CD4-positive, alpha-beta memory T cell (primary cell): ENCODE measurements at regions not wholly inside any gene's neighbourhood (a gene's known extent, or its start where the extent isn't known, plus 50 kb on each side); places are given as distances from the start of the nearest gene placed in this dataset.

Source experiments
- CTCF ChIA-PET: fragments of 350-600 bp; sonication (Branson Sonifier 250); formaldehyde crosslinking; loops from one replicate; lab custom pipeline; 2021; ENCODE audit warnings: inconsistent platforms; ENCODE audit not compliant: partially characterized antibody; lab: Charles Lee
- POLR2A ChIA-PET: fragments of 350-600 bp; sonication (Branson Sonifier 250); formaldehyde crosslinking; loops from one replicate; lab custom pipeline; 2021; ENCODE audit not compliant: partially characterized antibody; lab: Charles Lee
- DNase-seq, 5 donors: peaks; one replicate each; pipeline versions ENCODE4 v3.0.0 to v3.0.0-alpha.2; 2020 to 2022; ENCODE audit warnings: mixed read lengths in 1 of 5
- H3K27ac ChIP-seq: one replicate; pipeline ENCODE4 v1.7.0; 2013; ENCODE audit warnings: low read depth, low read length
- H3K27me3 ChIP-seq: 2 replicates; pipeline ENCODE4 v1.7.0; 2013; ENCODE audit warnings: mild to moderate bottlenecking, low read length, moderate library complexity; ENCODE audit not compliant: insufficient read depth
- H3K36me3 ChIP-seq: 2 replicates; pipeline ENCODE4 v1.7.0; 2013; ENCODE audit warnings: mild to moderate bottlenecking, low read length, moderate library complexity; ENCODE audit not compliant: insufficient read depth
- H3K4me1 ChIP-seq: 2 replicates; pipeline ENCODE4 v1.7.0; 2013; ENCODE audit warnings: mild to moderate bottlenecking, low read length, moderate library complexity; ENCODE audit not compliant: insufficient read depth
- H3K4me3 ChIP-seq, 2 donors: one replicate each; pipeline ENCODE4 v1.7.0; 2013; ENCODE audit warnings: low read length in 2 of 2, mild to moderate bottlenecking in 1 of 2
- H3K9me3 ChIP-seq, 2 donors: one replicate each; pipeline ENCODE4 v1.7.0; 2013; ENCODE audit warnings: low read length in 2 of 2, control low read depth in 1 of 2; ENCODE audit not compliant: control insufficient read depth in 1 of 2
- H3K27ac Mint-ChIP-seq, 7 donors: one replicate each; pipeline ENCODE4 v1.8.0; 2020 to 2021; ENCODE audit warnings: mixed read lengths in 7 of 7, mild to moderate bottlenecking in 6 of 7, inconsistent platforms in 3 of 7, moderate library complexity in 3 of 7
- H3K27me3 Mint-ChIP-seq, 2 donors: one replicate each; pipeline ENCODE4 v1.8.0; 2020 to 2021; ENCODE audit warnings: mixed read lengths in 2 of 2
- H3K36me3 Mint-ChIP-seq, 2 donors: one replicate each; pipeline ENCODE4 v1.8.0; 2020 to 2021; ENCODE audit warnings: mixed read lengths in 2 of 2, inconsistent platforms in 1 of 2, mild to moderate bottlenecking in 1 of 2
- H3K4me1 Mint-ChIP-seq, 4 donors: one replicate each; pipeline ENCODE4 v1.8.0; 2020 to 2021; ENCODE audit warnings: mixed read lengths in 4 of 4, mild to moderate bottlenecking in 1 of 4
- H3K4me3 Mint-ChIP-seq, 8 donors: one replicate each; pipeline ENCODE4 v1.8.0; 2020 to 2021; ENCODE audit warnings: mixed read lengths in 8 of 8, mild to moderate bottlenecking in 7 of 8, moderate library complexity in 6 of 8, inconsistent platforms in 3 of 8
- H3K9me3 Mint-ChIP-seq, 8 donors: one replicate each; pipeline ENCODE4 v1.8.0; 2020 to 2021; ENCODE audit warnings: mixed read lengths in 8 of 8, mild to moderate bottlenecking in 5 of 8, inconsistent platforms in 3 of 8, moderate library complexity in 1 of 8
- intact Hi-C: fragments of 100-400 bp; cut with micrococcal nuclease; formaldehyde crosslinking; loops from one replicate; pipeline ENCODE4 v1.15.1; 2023

DNA sequence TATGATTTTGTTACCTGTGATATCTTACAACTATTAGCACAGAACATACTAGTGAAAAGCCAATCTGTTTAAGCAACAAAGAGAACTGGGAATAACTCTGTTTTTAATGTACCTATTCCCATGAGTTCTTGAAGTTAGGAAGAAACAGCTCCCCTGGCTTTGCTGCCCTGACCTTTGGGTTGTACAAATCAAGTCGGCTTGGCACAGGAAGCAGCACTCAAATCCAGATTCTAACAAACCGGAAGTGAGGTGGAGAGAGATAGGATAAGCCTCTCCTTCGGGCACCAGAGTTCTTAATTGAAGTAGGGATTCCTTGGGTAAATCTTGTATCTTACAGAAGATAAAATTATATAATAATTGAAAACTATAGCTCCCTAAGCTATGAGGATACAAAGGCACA, 144.8 kb upstream of the CPEB2 start:
- Mint-ChIP-seq H3K9me3 (peaks cover 0 to 2% (median 0%) of the 10 kb centered on the region in 8 donors), H3K36me3 (no peaks in the 10 kb centered on the region), H3K4me3 (no peak overlapping the region), H3K4me1 (no peaks in the 10 kb centered on the region), H3K27ac (no peak overlapping the region), H3K27me3 (peaks cover 4 to 5% of the 10 kb centered on the region in 2 donors)
- POLR2A ChIA-PET, result no interaction called here
- H3K27ac ChIP-seq, result no peak overlapping the region
- CTCF ChIA-PET, result no interaction called here
- H3K36me3 ChIP-seq, result no peaks in the 10 kb centered on the region
- H3K27me3 ChIP-seq, result no peaks in the 10 kb centered on the region
- no peaks in the 10 kb centered on the region for H3K9me3 ChIP-seq
- no peaks in the 10 kb centered on the region for H3K4me1 ChIP-seq
- no peak overlapping the region for H3K4me3 ChIP-seq
- DNase-seq, result no peak
- intact Hi-C loops, result no loop called here

DNA sequence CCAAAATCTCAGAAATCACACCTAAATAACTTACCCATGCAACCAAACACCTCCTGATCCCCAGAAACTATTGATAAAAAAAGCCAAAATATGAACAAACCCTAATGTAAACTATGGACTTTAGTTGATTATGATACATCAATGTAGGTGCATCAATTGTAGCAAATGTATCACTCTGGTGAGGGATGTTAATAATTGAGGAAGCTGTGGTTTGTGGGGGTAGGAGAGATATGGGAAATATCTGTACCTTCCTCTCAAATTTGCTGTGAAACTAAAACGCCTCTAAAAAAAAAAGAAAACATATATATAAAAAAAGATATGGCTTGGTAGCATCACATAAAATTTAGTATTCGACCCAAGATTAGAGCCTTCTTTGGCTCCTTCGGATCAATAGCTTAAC, 144.3 kb upstream of the CPEB2 start:
- no peak overlapping the region for H3K4me3 ChIP-seq
- H3K9me3 Mint-ChIP-seq, result peaks cover 0 to 2% (median 0%) of the 10 kb centered on the region in 8 donors
- H3K4me1 Mint-ChIP-seq, result no peaks in the 10 kb centered on the region
- ChIA-PET CTCF (no interaction called here), POLR2A (no interaction called here)
- no peak overlapping the region for H3K4me3 Mint-ChIP-seq
- no peaks in the 10 kb centered on the region for H3K36me3 Mint-ChIP-seq
- no peaks in the 10 kb centered on the region for H3K4me1 ChIP-seq
- H3K36me3 ChIP-seq, result no peaks in the 10 kb centered on the region
- H3K27me3 Mint-ChIP-seq, result peaks cover 5 to 6% of the 10 kb centered on the region in 2 donors
- intact Hi-C loops, result no loop called here
- H3K9me3 ChIP-seq, result no peaks in the 10 kb centered on the region
- no peak for DNase-seq
- no peak overlapping the region for H3K27ac Mint-ChIP-seq
- H3K27ac ChIP-seq, result no peak overlapping the region
- H3K27me3 ChIP-seq, result no peaks in the 10 kb centered on the region

- no peaks in the 10 kb centered on the region for H3K9me3 ChIP-seq
- Mint-ChIP-seq H3K4me3 (no peak overlapping the region), H3K36me3 (no peaks in the 10 kb centered on the region), H3K27ac (no peak overlapping the region), H3K9me3 (no peaks in the 10 kb centered on the region), H3K4me1 (no peaks in the 10 kb centered on the region), H3K27me3 (peaks cover 6 to 9% of the 10 kb centered on the region in 2 donors)
- H3K36me3 ChIP-seq, result no peaks in the 10 kb centered on the region
- no peak for DNase-seq
- H3K4me3 ChIP-seq, result no peak overlapping the region
- intact Hi-C loops, result no loop called here
- ChIA-PET CTCF (no interaction called here), POLR2A (no interaction called here)
- H3K27ac ChIP-seq, result no peak overlapping the region
- no peaks in the 10 kb centered on the region for H3K4me1 ChIP-seq
- H3K27me3 ChIP-seq, result no peaks in the 10 kb centered on the region
These were observed 139.4 kb upstream of the CPEB2 start for GRCh38 chr4:14862891-14863290.

DNA sequence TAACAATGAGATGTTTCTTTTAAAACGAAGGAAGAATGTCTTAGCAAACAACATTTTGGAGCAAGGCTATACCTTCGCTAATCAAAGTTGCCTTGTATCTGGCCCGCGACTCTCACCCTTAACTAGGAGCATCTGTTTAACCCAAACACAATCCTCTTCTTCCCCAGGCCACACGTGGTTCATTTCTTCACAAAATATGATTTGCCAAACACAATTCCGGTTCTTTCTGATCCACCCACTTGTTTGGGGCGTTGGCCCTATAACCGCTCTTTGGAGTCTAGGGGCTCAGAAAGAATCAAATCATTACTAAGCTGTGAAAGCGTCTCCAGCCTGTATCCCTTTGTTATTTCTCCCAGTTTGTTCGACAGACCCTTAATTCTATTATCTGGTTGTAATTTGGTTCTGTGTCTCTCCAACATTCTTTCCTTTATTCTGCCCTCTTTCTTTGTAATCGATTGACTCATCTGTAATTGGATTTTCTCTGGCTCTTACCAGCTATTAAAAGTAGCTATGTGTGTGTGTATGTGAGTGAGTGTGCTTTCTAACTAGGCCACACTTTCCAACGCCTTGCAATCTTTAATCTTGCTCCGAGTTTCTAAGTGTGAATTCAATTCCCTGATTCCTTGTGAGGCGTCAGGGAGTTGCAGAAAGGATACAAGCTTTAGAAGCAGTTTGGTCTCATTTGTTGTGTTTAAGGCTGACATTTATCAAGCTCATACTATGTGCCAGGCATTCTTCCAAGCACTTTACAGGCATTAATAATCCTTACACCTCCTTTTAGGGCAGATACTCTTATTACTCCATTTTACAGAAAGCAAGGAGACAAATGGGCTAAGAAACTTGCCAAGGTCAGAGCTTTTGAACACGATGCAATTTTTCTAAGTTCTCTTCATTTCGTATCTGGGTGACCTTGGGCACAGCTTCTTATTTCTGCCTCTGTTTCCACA, 138.6 kb upstream of the CPEB2 start:
- ChIA-PET POLR2A (no interaction called here), CTCF (no interaction called here)
- no peaks in the 10 kb centered on the region for H3K4me1 Mint-ChIP-seq
- no peak for DNase-seq
- Histone ChIP-seq H3K4me1 (no peaks in the 10 kb centered on the region), H3K27me3 (no peaks in the 10 kb centered on the region), H3K27ac (no peak overlapping the region), H3K9me3 (no peaks in the 10 kb centered on the region), H3K36me3 (no peaks in the 10 kb centered on the region), H3K4me3 (no peak overlapping the region)
- peaks cover 6 to 7% of the 10 kb centered on the region in 2 donors for H3K27me3 Mint-ChIP-seq
- no peak overlapping the region for H3K27ac Mint-ChIP-seq
- no peak overlapping the region for H3K4me3 Mint-ChIP-seq
- no peaks in the 10 kb centered on the region for H3K36me3 Mint-ChIP-seq
- H3K9me3 Mint-ChIP-seq, result no peaks in the 10 kb centered on the region
- intact Hi-C loops, result no loop called here

- H3K4me3 ChIP-seq, result no peak overlapping the region
- H3K4me1 Mint-ChIP-seq, result no peaks in the 10 kb centered on the region
- H3K9me3 ChIP-seq, result no peaks in the 10 kb centered on the region
- H3K9me3 Mint-ChIP-seq, result no peaks in the 10 kb centered on the region
- H3K27ac ChIP-seq, result no peak overlapping the region
- H3K27ac Mint-ChIP-seq, result peak overlapping the region in 1 of 7 donors; percentile 43
- ChIA-PET POLR2A (no interaction called here), CTCF (no interaction called here)
- H3K36me3 Mint-ChIP-seq, result no peaks in the 10 kb centered on the region
- DNase-seq, result no peak
- intact Hi-C loops, result no loop called here
- H3K4me1 ChIP-seq, result no peaks in the 10 kb centered on the region
- no peaks in the 10 kb centered on the region for H3K27me3 ChIP-seq
- no peak overlapping the region for H3K4me3 Mint-ChIP-seq
- H3K27me3 Mint-ChIP-seq, result peaks cover 6 to 7% of the 10 kb centered on the region in 2 donors
- no peaks in the 10 kb centered on the region for H3K36me3 ChIP-seq
These were observed 137.8 kb upstream of the CPEB2 start for GRCh38 chr4:14864365-14865030.

DNA sequence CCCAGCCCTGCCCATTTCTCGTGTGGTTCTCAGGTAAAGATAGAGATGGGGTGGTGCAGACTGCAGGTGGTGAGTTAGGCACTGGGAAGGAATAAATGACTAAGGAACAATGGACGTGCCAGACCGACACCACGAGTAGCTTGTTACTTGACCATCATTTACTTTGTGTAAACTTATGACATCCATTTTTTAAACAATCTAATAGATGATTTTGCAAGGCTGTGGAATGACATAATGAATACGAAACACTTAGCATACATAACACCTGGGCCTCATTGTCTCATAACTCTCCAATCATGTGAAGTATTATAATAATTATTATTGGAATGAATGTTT, 137.3 kb upstream of the CPEB2 start:
- DNase-seq, result no peak
- H3K9me3 Mint-ChIP-seq, result no peaks in the 10 kb centered on the region
- Histone ChIP-seq H3K9me3 (no peaks in the 10 kb centered on the region), H3K27ac (no peak overlapping the region), H3K4me1 (no peaks in the 10 kb centered on the region), H3K27me3 (no peaks in the 10 kb centered on the region), H3K36me3 (no peaks in the 10 kb centered on the region), H3K4me3 (no peak overlapping the region)
- H3K4me1 Mint-ChIP-seq, result no peaks in the 10 kb centered on the region
- ChIA-PET CTCF (no interaction called here), POLR2A (no interaction called here)
- H3K27ac Mint-ChIP-seq, result no peak overlapping the region
- peaks cover 4 to 7% of the 10 kb centered on the region in 2 donors for H3K27me3 Mint-ChIP-seq
- intact Hi-C loops, result no loop called here
- no peak overlapping the region for H3K4me3 Mint-ChIP-seq
- H3K36me3 Mint-ChIP-seq, result no peaks in the 10 kb centered on the region

DNA sequence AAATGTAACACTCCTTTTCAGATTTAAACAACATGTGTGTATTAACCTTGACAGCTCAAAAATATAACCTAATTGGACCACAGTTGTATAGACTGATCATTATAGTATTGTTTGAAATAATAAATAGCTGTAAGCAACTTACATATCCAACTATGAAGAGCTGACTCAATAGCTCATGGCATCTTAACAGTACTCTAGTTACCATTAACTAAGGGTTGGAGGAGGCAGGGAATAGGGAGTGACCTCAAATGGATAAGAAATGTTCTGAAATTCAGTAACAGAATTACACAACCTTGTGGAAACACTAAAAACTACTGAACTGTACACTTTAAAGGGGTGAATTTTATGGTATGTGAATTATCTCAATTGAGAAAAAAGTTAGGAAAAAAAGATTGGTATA, 136.5 kb upstream of the CPEB2 start:
- ChIA-PET CTCF (no interaction called here), POLR2A (no interaction called here)
- H3K9me3 ChIP-seq, result no peaks in the 10 kb centered on the region
- no peak overlapping the region for H3K4me3 Mint-ChIP-seq
- no peak overlapping the region for H3K27ac Mint-ChIP-seq
- intact Hi-C loops, result no loop called here
- H3K36me3 Mint-ChIP-seq, result no peaks in the 10 kb centered on the region
- no peaks in the 10 kb centered on the region for H3K4me1 Mint-ChIP-seq
- H3K9me3 Mint-ChIP-seq, result no peaks in the 10 kb centered on the region
- H3K4me1 ChIP-seq, result no peaks in the 10 kb centered on the region
- no peak overlapping the region for H3K4me3 ChIP-seq
- H3K36me3 ChIP-seq, result no peaks in the 10 kb centered on the region
- no peaks in the 10 kb centered on the region for H3K27me3 ChIP-seq
- DNase-seq, result no peak
- peaks cover 6 to 7% of the 10 kb centered on the region in 2 donors for H3K27me3 Mint-ChIP-seq
- no peak overlapping the region for H3K27ac ChIP-seq
